HUES64 (cell line): ENCODE measurements at regions not wholly inside any gene's neighbourhood (a gene's known extent, or its start where the extent isn't known, plus 50 kb on each side); places are given as distances from the start of the nearest gene placed in this dataset.

Source experiments
- H3K27ac ChIP-seq: 2 replicates; pipeline ENCODE4 v1.7.0; 2013; ENCODE audit warnings: low read depth, low read length, inconsistent platforms
- H3K27me3 ChIP-seq: 2 replicates; pipeline ENCODE4 v1.6.1; 2013; ENCODE audit warnings: mild to moderate bottlenecking, low read length; ENCODE audit not compliant: insufficient read depth
- H3K36me3 ChIP-seq: 2 replicates; pipeline ENCODE4 v1.6.1; 2013; ENCODE audit warnings: mild to moderate bottlenecking, low read length; ENCODE audit not compliant: insufficient read depth
- H3K4me1 ChIP-seq: 2 replicates; pipeline ENCODE4 v1.6.1; 2013; ENCODE audit warnings: mild to moderate bottlenecking, low read length, moderate library complexity; ENCODE audit not compliant: insufficient read depth
- H3K4me3 ChIP-seq: 2 replicates; pipeline ENCODE4 v1.5.1; 2013; ENCODE audit warnings: mild to moderate bottlenecking, low read length, moderate library complexity
- H3K9ac ChIP-seq: 2 replicates; pipeline ENCODE4 v1.6.1; 2013; ENCODE audit warnings: mild to moderate bottlenecking, low read depth, low read length
- H3K9me3 ChIP-seq: 2 replicates; pipeline ENCODE4 v1.6.1; 2013; ENCODE audit warnings: low read depth, low read length; ENCODE audit not compliant: insufficient read depth
- WGBS: fragments of 150-250, 120-280 bp; methylation state at CpG from one replicate; pipeline ENCODE4 v1.1.7; 2013; ENCODE audit warnings: missing lambda C conversion rate; 5-methylcytosine and 5-hydroxymethylcytosine counted together

DNA sequence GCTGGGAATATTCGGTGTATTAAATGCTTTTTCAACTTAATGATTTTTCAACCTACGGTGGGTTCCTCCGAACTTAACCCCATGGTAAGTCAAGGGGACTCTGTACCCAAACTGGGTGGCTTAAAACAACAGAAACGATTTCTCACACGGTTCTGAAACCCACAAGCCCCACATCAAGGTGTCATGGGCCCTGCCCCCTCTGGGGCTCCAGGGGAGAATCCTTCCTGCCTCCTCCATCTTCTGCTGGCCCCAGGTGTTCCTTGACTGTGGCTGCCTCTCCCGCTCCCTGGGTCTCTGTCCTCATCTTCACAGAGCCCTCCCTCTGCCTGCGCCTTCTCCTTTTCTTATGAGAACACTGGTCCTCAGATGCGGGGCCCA, 301.3 kb upstream of the SALL3 start:
- H3K36me3 ChIP-seq, result no peaks in the 10 kb centered on the region
- H3K9me3 ChIP-seq, result no peaks in the 10 kb centered on the region
- no peak overlapping the region for H3K9ac ChIP-seq
- H3K4me1 ChIP-seq, result no peaks in the 10 kb centered on the region
- 79% methylated on average over 6 of the region's 8 CpGs for WGBS
- H3K4me3 ChIP-seq, result no peak overlapping the region
- no peaks in the 10 kb centered on the region for H3K27me3 ChIP-seq
- H3K27ac ChIP-seq, result no peak overlapping the region

DNA sequence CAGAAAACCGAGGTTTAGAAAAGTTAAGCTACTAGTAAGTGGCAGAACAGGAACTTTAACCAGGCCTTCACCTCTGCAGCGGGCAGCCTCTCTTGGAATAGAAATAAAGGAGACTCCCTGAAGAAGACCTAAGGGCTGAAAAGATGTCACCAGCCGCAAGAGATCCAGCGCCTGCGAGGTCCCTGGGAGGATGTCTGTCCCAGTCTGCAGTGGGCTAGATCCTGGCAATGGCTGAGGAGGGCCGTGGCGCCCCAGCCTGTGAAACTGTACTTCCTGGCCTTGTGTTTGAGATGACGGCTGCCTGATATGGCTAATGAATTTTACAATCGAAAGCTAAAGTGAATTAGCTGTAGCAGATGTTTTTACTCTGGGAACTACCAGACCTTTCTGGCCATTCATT, 300.6 kb upstream of the SALL3 start:
- Histone ChIP-seq H3K9ac (no peak overlapping the region), H3K4me1 (no peaks in the 10 kb centered on the region), H3K4me3 (no peak overlapping the region), H3K27me3 (no peaks in the 10 kb centered on the region), H3K9me3 (no peaks in the 10 kb centered on the region), H3K36me3 (no peaks in the 10 kb centered on the region), H3K27ac (no peak overlapping the region)
- WGBS, result 95% methylated on average over 9 of the region's 9 CpGs

DNA sequence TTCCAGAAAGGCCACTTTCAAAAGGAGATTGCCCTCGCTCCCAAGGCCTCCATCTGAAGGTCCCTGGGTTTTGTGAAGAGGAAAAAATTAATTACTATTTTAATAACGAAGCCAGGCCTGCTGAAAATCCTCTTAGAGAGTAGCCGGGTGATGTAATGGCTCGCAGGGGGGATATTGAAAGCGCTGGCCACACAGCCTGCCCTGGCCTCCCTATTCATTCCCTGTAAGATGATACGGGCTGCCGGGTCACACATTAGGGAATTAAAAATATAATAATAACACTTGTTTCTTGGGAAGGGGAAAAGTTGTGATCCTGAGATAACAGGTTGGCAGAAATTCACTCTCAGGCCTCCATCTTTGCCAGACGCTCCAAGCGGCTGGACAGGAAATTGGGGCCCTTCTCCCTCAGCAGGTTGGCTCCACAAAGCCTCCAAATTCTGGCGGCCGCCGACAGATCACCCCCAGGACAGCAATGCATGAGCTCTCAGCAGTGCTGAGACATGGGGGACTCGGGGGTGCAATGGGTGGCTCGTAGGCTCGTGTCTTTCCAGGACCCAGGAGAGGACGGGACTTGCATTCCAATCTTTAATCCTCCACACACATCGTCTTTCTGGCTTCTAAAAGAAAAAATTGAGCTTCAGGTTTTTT, 299.9 kb upstream of the SALL3 start:
- Histone ChIP-seq H3K4me1 (no peaks in the 10 kb centered on the region), H3K27me3 (no peaks in the 10 kb centered on the region), H3K4me3 (no peak overlapping the region), H3K27ac (no peak overlapping the region), H3K36me3 (no peaks in the 10 kb centered on the region), H3K9ac (no peak overlapping the region), H3K9me3 (no peaks in the 10 kb centered on the region)
- WGBS, result 86% methylated on average over 16 of the region's 17 CpGs

DNA sequence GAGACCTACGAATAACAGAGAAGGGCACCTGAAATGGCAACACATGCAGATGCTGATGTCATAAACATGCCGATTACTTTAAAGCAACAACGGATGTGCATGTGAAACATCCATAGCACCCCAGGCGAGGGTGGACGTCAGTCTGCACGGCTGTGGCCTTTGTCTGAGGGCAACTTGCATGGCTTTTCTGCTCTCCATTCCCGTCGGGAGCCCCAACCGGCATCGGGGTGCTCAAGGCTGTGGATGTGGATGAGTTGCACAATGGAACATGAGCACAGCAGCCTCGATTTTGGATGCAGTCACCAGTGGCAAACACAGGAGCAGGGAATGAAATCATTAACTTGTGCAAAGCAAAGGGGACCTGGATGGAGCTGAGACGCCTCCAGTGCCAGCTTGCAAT, 298.2 kb upstream of the SALL3 start:
- H3K27me3 ChIP-seq, result no peaks in the 10 kb centered on the region
- H3K4me3 ChIP-seq, result no peak overlapping the region
- 94% methylated on average over 12 of the region's 12 CpGs for WGBS
- no peaks in the 10 kb centered on the region for H3K36me3 ChIP-seq
- H3K27ac ChIP-seq, result no peak overlapping the region
- no peaks in the 10 kb centered on the region for H3K9me3 ChIP-seq
- H3K4me1 ChIP-seq, result no peaks in the 10 kb centered on the region
- no peak overlapping the region for H3K9ac ChIP-seq

DNA sequence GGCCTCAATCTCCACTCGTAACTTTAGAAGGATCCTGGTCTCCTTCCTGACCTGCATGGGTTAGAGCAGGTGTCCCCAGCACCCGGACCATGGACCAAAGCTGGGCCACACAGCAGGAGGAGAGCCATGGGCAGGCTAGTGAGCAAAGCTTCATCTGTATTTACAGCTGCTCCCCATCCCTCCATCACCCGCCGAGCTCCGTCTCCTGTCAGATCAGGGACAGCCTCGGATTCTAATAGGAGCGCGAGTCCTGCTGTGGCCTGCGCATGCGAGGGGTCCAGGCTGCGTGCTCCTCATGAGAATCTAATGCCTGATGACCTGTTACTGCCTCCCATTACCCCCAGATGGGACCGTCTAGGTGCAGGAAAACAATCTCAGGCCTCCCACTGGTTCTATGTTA, 297.7 kb upstream of the SALL3 start:
- Histone ChIP-seq H3K27ac (no peak overlapping the region), H3K4me1 (no peaks in the 10 kb centered on the region), H3K9me3 (no peaks in the 10 kb centered on the region), H3K9ac (no peak overlapping the region), H3K36me3 (no peaks in the 10 kb centered on the region), H3K27me3 (no peaks in the 10 kb centered on the region), H3K4me3 (no peak overlapping the region)
- 94% methylated on average over 12 of the region's 12 CpGs for WGBS

DNA sequence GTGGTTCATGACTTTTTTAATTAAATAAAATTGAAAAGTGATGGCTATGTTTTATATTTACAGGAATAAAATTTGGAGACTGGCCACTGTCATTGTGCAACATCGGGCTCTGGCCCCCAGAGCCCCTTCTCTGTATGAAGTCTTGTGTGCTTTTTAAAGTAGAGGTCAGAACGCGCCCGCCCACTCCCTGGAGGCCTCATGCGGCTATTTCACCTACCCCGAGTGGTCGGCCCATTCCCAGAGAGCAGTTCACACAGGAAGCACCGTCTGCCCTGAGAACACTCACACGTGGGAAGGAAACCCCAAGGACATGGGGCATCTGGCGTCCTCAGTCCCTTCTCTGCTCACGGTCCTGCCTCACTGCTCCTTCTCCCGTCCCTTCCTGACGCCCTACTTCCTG, 296.9 kb upstream of the SALL3 start:
- Histone ChIP-seq H3K27ac (no peak overlapping the region), H3K36me3 (no peaks in the 10 kb centered on the region), H3K4me3 (no peak overlapping the region), H3K9me3 (no peaks in the 10 kb centered on the region), H3K27me3 (no peaks in the 10 kb centered on the region), H3K4me1 (no peaks in the 10 kb centered on the region), H3K9ac (no peak overlapping the region)
- WGBS, result 81% methylated on average over 13 of the region's 13 CpGs

DNA sequence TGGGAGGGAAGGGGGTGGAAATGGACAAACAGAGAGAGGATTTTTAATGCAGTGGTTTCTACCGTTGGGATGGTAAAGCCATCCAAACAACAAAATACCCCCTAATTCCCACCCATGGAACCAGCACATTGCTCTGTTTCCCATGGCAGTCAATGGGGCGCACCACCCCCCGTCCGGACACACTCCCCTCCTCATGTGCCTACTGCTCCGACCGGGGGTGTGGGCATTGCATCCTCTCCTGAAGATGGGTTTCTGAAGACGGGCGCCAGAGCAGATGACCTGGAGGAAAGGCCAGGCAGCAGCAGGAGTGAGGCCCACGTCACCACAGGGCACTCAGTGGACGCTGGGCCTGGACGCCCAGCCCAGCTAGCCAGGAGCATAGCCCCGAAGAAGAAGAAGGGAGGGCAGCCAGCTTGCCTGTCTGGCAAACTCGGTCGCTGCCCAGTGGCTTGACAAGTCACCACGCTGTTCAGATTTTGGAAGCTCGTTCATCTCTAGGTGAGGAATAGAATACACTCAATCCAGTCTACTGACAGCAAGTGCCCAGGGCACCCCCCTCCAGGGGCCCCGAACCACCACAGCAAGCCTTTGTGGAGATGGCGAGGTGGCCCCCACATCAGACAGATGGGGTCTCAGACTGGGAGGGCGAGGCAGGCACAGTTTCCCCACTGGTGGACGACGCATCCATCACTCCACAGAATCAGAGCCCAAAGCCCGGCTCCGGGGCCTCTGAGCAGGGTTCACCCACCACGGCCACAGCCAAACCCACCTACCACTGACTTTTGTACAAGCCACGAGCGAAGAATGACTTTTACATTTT, 296.2 kb upstream of the SALL3 start:
- Histone ChIP-seq H3K9ac (no peak overlapping the region), H3K27me3 (no peaks in the 10 kb centered on the region), H3K27ac (no peak overlapping the region), H3K4me3 (no peak overlapping the region), H3K4me1 (no peaks in the 10 kb centered on the region), H3K9me3 (no peaks in the 10 kb centered on the region), H3K36me3 (no peaks in the 10 kb centered on the region)
- WGBS, result 87% methylated on average over 25 of the region's 26 CpGs

DNA sequence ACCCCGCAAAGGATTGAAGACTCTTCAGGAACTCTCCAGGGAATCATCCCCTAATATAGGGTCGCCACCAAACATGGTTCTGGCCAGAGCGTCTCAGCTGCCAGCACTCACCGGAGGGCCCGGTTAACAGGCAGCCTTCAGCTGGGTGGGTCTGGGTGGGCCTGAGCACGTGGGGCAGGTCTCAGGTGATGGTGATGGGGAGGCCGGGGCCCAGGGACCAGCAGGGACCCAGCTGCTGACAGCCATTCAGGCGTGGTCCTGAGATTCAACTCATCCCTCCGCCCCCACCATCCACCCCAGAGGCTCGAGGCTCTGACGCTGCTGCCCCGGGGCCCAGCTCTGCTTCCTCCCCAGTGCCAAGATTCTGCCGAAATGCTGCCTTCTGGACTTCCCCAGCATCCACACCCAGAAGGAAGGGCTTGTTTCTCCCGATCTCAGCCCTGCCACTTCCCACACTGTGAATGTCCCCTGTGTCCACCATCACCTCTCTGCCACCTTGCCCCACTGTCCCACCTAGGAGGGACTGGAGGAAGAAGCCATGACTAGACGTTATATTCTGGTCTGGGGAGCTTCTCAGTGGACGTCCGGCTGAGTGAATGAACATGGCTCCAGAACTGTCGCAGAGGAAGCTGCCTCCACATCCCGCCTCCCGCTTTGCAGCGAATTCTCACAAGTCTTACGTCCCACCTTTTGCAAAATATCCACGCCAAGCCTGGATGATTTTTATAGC, 294.2 kb upstream of the SALL3 start:
- no peak overlapping the region for H3K9ac ChIP-seq
- H3K27ac ChIP-seq, result no peak overlapping the region
- H3K4me1 ChIP-seq, result no peaks in the 10 kb centered on the region
- H3K27me3 ChIP-seq, result no peaks in the 10 kb centered on the region
- WGBS, result 88% methylated on average over 23 of the region's 23 CpGs
- no peaks in the 10 kb centered on the region for H3K9me3 ChIP-seq
- no peak overlapping the region for H3K4me3 ChIP-seq
- H3K36me3 ChIP-seq, result no peaks in the 10 kb centered on the region

DNA sequence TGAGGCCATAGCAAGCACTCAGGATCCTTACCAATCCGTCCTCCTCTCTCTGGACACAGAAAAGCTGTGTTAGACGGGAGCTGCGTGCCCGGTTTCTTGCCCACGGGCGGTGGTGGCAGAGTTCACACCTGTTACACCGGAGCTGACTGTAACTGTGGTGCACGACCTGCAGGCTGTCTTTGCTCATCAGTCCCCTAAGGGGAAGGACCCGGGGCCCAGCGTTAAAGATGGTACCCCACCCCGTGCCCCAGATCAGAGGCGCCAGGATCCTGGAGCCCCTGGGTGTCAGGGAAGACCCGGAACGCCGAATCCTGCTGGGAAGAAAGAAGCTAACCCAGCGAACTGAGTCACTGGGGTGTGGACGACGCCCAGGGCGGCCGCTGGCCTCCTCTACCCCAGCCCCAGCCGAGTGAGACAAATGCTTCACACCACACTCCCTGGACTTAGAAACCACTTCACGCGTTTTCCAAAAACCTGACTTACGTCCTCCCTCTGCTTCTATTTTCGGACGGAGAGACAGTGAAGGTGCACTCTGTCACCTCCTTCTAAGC, 293.6 kb upstream of the SALL3 start:
- Histone ChIP-seq H3K9ac (no peak overlapping the region), H3K9me3 (no peaks in the 10 kb centered on the region), H3K27me3 (no peaks in the 10 kb centered on the region), H3K27ac (no peak overlapping the region), H3K36me3 (no peaks in the 10 kb centered on the region), H3K4me3 (no peak overlapping the region), H3K4me1 (no peaks in the 10 kb centered on the region)
- 93% methylated on average over 26 of the region's 26 CpGs for WGBS

DNA sequence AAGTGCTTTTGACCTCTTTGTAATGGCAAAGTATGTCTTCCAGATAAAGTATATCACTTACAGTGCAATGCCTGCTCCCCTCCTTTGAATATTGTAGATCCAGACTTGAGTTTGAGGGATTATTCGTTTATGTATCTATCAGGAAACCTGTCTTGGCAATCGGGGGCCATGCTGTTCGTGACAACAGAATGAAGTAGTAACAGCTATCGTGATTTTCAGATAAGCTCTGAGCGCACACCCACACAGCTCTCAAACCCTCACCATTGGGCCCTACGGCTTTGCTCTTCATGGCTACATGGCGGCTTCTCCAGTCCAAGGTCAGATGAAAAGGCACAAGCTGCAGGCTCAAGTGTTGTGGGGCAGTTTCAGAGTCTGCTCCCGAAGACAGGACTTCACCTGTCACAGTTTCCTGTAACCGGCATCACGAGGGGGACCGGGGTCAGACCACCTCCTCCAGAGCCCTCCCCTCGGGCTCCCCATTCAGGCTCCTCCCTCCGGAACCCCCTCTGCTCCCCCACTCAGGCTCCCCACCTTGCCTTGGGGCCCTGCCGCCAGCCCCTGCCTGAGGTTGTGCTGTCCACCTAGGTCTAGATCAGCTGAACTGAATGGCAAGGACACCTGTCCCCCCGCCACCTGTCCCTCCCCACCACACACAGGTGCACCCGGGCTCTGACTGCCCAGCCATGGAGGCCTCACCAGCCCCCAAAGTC, 292.5 kb upstream of the SALL3 start:
- no peak overlapping the region for H3K27ac ChIP-seq
- H3K9me3 ChIP-seq, result no peaks in the 10 kb centered on the region
- H3K4me1 ChIP-seq, result no peaks in the 10 kb centered on the region
- no peaks in the 10 kb centered on the region for H3K36me3 ChIP-seq
- WGBS, result 93% methylated on average over 16 of the region's 16 CpGs
- H3K9ac ChIP-seq, result no peak overlapping the region
- H3K27me3 ChIP-seq, result no peaks in the 10 kb centered on the region
- no peak overlapping the region for H3K4me3 ChIP-seq

DNA sequence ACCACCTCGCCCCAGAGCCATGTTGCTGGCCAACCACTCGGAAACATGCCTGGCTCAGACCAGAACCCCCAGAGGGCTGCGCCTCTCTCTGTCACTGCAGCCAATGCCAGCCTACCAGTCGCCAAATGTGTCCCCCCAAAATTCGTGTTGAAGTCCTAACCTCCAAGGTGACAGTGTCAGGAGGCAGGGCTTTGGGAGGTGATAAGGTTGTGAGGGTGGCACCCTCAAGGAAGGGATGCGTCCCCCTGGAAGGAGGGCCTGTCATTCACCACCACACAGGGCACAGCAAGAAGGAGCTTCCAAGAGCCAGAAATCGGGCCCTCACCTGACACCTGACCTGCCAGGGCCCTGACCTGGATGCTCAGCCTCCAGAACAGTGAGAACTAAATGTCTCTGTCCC, 291.9 kb upstream of the SALL3 start:
- Histone ChIP-seq H3K27ac (no peak overlapping the region), H3K27me3 (no peaks in the 10 kb centered on the region), H3K4me3 (no peak overlapping the region), H3K36me3 (no peaks in the 10 kb centered on the region), H3K9me3 (no peaks in the 10 kb centered on the region), H3K9ac (no peak overlapping the region), H3K4me1 (no peaks in the 10 kb centered on the region)
- 93% methylated on average over 7 of the region's 7 CpGs for WGBS
